AG09309 (cell line): ENCODE measurements at regions not wholly inside any gene's neighbourhood (a gene's known extent, or its start where the extent isn't known, plus 50 kb on each side); places are given as distances from the start of the nearest gene placed in this dataset.
"Not testable (repeated sequence)": the region's sequence is repeated elsewhere in the genome, so short reads cannot be mapped to it uniquely, and the experiment has no call there.

Experiments used
- DNase-seq: peaks from one replicate; pipeline ENCODE4 v3.0.0-alpha.2; 2010; ENCODE audit warnings: low read depth
- H3K4me3 ChIP-seq: 2 replicates; pipeline ENCODE4 v1.5.1; 2011; ENCODE audit warnings: mild to moderate bottlenecking, low read depth, low read length, moderate library complexity; ENCODE audit not compliant: control insufficient read depth
- CTCF ChIP-seq: IDR thresholded peaks from 2 replicates; pipeline ENCODE4 v1.5.1; 2011; ENCODE audit warnings: mild to moderate bottlenecking, low read depth, low read length, inconsistent platforms; ENCODE audit not compliant: insufficient read depth, control insufficient read depth; ENCODE audit errors: missing control alignments

- not testable (repeated sequence) for DNase-seq, H3K4me3 ChIP-seq
- peak; percentile 34 for TF ChIP-seq CTCF
These were observed 63.0 kb downstream of the CYP4A11 start for GRCh38 chr1:46878173-46878782.

GRCh38 chr1:46876093-46876492 is 65.2 kb downstream of the CYP4A11 start:
- H3K4me3 ChIP-seq, DNase-seq: not testable (repeated sequence)
- TF ChIP-seq CTCF, result peak; percentile 6
